Esophagus squamous epithelium (tissue), 4 donors: ENCODE measurements at regions not wholly inside any gene's neighbourhood (a gene's known extent, or its start where the extent isn't known, plus 50 kb on each side); places are given as distances from the start of the nearest gene placed in this dataset.

ENCODE experiments used
- POLR2A ChIP-seq, 4 donors: fragments of 450-650 bp; IDR thresholded peaks; one replicate each; pipeline ENCODE4 v1.6.1; 2017; ENCODE audit warnings: antibody characterized with exemption in 4 of 4, mild to moderate bottlenecking in 4 of 4, moderate library complexity in 3 of 4
- TF ChIP-seq, protein P1 (sequence below), 6 experiments: fragments of 450-650 bp in 4 of 6; fragments of 200-600 bp in 2 of 6; sonication (generic) in 2 of 6; IDR thresholded peaks; one replicate each; pipeline ENCODE4 v1.5.1; 2016 to 2019; ENCODE audit warnings: antibody characterized with exemption in 6 of 6, mild to moderate bottlenecking in 4 of 6, moderate library complexity in 4 of 6

DNA sequence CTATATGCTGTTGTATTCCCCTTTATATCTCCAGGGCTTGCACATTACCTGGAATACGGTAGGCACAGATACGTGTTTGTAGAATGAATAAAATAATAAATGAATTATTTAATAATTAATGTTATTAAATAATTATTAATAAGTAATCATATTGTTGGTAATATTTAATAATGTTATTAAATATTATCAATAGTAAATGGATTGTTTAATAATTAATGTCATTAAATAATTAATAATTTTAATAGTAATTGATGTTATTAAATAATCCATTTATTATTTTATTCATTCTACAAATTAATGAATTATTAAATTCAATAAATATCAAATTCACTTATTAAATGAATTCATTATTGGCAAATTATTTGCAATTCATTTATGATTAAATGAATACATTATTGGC, 175.1 kb downstream of the MATN1 start:
- TF ChIP-seq, protein P1, sequence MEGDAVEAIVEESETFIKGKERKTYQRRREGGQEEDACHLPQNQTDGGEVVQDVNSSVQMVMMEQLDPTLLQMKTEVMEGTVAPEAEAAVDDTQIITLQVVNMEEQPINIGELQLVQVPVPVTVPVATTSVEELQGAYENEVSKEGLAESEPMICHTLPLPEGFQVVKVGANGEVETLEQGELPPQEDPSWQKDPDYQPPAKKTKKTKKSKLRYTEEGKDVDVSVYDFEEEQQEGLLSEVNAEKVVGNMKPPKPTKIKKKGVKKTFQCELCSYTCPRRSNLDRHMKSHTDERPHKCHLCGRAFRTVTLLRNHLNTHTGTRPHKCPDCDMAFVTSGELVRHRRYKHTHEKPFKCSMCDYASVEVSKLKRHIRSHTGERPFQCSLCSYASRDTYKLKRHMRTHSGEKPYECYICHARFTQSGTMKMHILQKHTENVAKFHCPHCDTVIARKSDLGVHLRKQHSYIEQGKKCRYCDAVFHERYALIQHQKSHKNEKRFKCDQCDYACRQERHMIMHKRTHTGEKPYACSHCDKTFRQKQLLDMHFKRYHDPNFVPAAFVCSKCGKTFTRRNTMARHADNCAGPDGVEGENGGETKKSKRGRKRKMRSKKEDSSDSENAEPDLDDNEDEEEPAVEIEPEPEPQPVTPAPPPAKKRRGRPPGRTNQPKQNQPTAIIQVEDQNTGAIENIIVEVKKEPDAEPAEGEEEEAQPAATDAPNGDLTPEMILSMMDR (IDR thresholded peaks at IDR 0.05): no peak
- TF ChIP-seq POLR2A (IDR thresholded peaks at IDR 0.05): no peak
